K562 (cell line): ENCODE measurements at regions not wholly inside any gene's neighbourhood (a gene's known extent, or its start where the extent isn't known, plus 50 kb on each side); places are given as distances from the start of the nearest gene placed in this dataset.

ENCODE experiments used
- ATAC-seq: fragments of 200-7000 bp; cut with Tn5 transposase; 3 replicates; pipeline ENCODE4 v1.9.1; 2020; ENCODE audit warnings: moderate library complexity
- BruUV-seq: library from RNA; stranded (reverse); fragments of 400-500 nt; replicated peaks from 2 replicates; lab custom pipeline; 2021; lab: Mats Ljungman, UMichigan
- CTCF ChIA-PET: fragments of 300-600 bp; formaldehyde crosslinking; extraction: SDS; loops from one replicate; lab custom pipeline; 2021; ENCODE audit warnings: low intra/inter-chr PET ratio; lab: Yijun Ruan, JAX
- POLR2A ChIA-PET: fragments of 300-600, 350-650 bp; sonication (Branson Sonifier 250); formaldehyde crosslinking; extraction: SDS; loops from one replicate; lab custom pipeline; 2021; ENCODE audit warnings: antibody characterized with exemption, inconsistent platforms; lab: Yijun Ruan, JAX
- DNase-seq, 4 experiments: peaks; one replicate each; pipeline versions ENCODE4 v3.0.0 to v3.0.0-alpha.2; 2011 to 2018; ENCODE audit warnings: low spot score in 3 of 4, mixed read lengths in 3 of 4; ENCODE audit errors: extremely low read depth in 1 of 4
- FAIRE-seq: peaks from 2 replicates; lab custom pipeline; 2011; peaks lifted over from hg19 to GRCh38; lab: Jason Lieb, UNC
- H2AFZ ChIP-seq: 2 replicates; pipeline ENCODE4 v1.6.0; 2011; ENCODE audit warnings: low read depth, low read length, control low read depth, inconsistent platforms
- H3K27ac ChIP-seq: fragments of 200-600 bp; 3 replicates; pipeline ENCODE4 v1.8.0; 2011; ENCODE audit warnings: low read depth, mild to moderate bottlenecking, control low read depth, inconsistent platforms, low read length, moderate library complexity, mixed read lengths; ENCODE audit errors: extremely low read depth
- H3K27me3 ChIP-seq, 2 experiments: fragments of 300-600 bp in 1 of 2; 2 replicates in 1 of 2; 3 replicates in 1 of 2; pipeline versions ENCODE4 v1.6.0 to v1.8.0; 2011; ENCODE audit warnings: inconsistent platforms in 2 of 2, low read length in 2 of 2, mild to moderate bottlenecking in 1 of 2, mixed read lengths in 1 of 2, moderate library complexity in 1 of 2; ENCODE audit not compliant: control insufficient read depth in 2 of 2, insufficient read depth in 2 of 2
- H3K36me3 ChIP-seq: fragments of 300-600 bp; 3 replicates; pipeline ENCODE4 v1.8.0; 2011; ENCODE audit warnings: mild to moderate bottlenecking, low read length, inconsistent platforms; ENCODE audit not compliant: control insufficient read depth, insufficient read depth
- H3K4me1 ChIP-seq, 2 experiments: fragments of 200-600 bp in 1 of 2; replicated peaks in 1 of 2; 2 replicates in 1 of 2; 3 replicates in 1 of 2; pipeline versions ENCODE4 v1.5.1 to v1.8.0; 2011; ENCODE audit warnings: inconsistent platforms in 2 of 2, low read length in 2 of 2, mild to moderate bottlenecking in 1 of 2, mixed read lengths in 1 of 2, moderate library complexity in 1 of 2; ENCODE audit not compliant: control insufficient read depth in 2 of 2, insufficient read depth in 2 of 2
- H3K4me2 ChIP-seq: 2 replicates; pipeline ENCODE4 v1.6.1; 2011; ENCODE audit warnings: low read length, control low read depth, inconsistent platforms, mixed read lengths; ENCODE audit not compliant: insufficient read depth
- H3K4me3 ChIP-seq: fragments of 200-600 bp; sonication (generic), shearing (Covaris generic); 2 replicates; pipeline ENCODE4 v1.5.1; 2016; ENCODE audit warnings: control low read depth, inconsistent platforms
- H3K79me2 ChIP-seq: fragments of 200-600 bp; 3 replicates; pipeline ENCODE4 v1.8.0; 2011; ENCODE audit warnings: low read length, inconsistent platforms; ENCODE audit not compliant: control insufficient read depth, insufficient read depth
- H3K9ac ChIP-seq, 2 experiments: 2 replicates each; pipeline versions ENCODE4 v1.6.0 to v1.6.1; 2011; ENCODE audit warnings: low read depth in 2 of 2, low read length in 2 of 2, control low read depth in 1 of 2, inconsistent platforms in 1 of 2, mild to moderate bottlenecking in 1 of 2, mixed read lengths in 1 of 2; ENCODE audit not compliant: insufficient read depth in 1 of 2
- H3K9me1 ChIP-seq: one replicate; pipeline ENCODE4 v1.6.0; 2011; ENCODE audit warnings: inconsistent platforms, mild to moderate bottlenecking, low read length, moderate library complexity; ENCODE audit not compliant: control insufficient read depth, insufficient read depth
- H3K9me3 ChIP-seq: replicated peaks from 2 replicates; pipeline ENCODE4 v1.5.1; 2011; ENCODE audit warnings: low read depth, low read length, inconsistent platforms; ENCODE audit not compliant: control insufficient read depth, insufficient read depth
- H4K20me1 ChIP-seq: replicated peaks from 2 replicates; pipeline ENCODE4 v1.6.1; 2011; ENCODE audit warnings: low read length, inconsistent platforms, mixed read lengths; ENCODE audit not compliant: control insufficient read depth, insufficient read depth
- LARP7 ChIP-seq: fragments of 450-650 bp; IDR thresholded peaks from 2 replicates; pipeline ENCODE4 v1.6.1; 2016
- SMAD3 ChIP-seq: fragments of 450-650 bp; formaldehyde crosslinking; conservative IDR thresholded peaks from 2 replicates; pipeline ENCODE4 v1.4.0; 2020; ENCODE audit warnings: mild to moderate bottlenecking
- SRF ChIP-seq, 2 experiments: fragments of 250-450, 450-650 bp in 1 of 2; sonication (Bioruptor Pico) in 1 of 2; sonication (generic) in 1 of 2; formaldehyde crosslinking; IDR thresholded peaks; 2 replicates each; pipeline versions ENCODE4 v1.5.0 to v1.5.1; 2020 to 2022; ENCODE audit warnings: mild to moderate bottlenecking in 1 of 2, missing genetic modification reagents in 1 of 2
- TCFL5 ChIP-seq: fragments of 250-450 bp; sonication (Bioruptor Pico); conservative IDR thresholded peaks from 2 replicates; pipeline ENCODE4 v1.6.1; 2021; ENCODE audit warnings: mild to moderate bottlenecking, moderate library complexity, matching md5 sums
- ZKSCAN1 ChIP-seq: fragments of 150-350 bp; IDR thresholded peaks from 2 replicates; pipeline ENCODE4 v1.6.1; 2016; ENCODE audit warnings: low read depth, low read length
- ZNF384 ChIP-seq: IDR thresholded peaks from 2 replicates; pipeline ENCODE4 v1.6.1; 2012; ENCODE audit warnings: low read depth, low read length, improper control_type of control experiment
- ZNF407 ChIP-seq: fragments of 450-650 bp; IDR thresholded peaks from 2 replicates; pipeline ENCODE4 v1.6.1; 2016; ENCODE audit warnings: low read depth
- WGBS: fragments of 100-300 bp; shearing (Covaris generic); methylation state at CpG from one replicate; pipeline ENCODE4 v1.1.6; 2016; ENCODE audit warnings: low coverage, mixed read lengths; ENCODE audit not compliant: insufficient coverage; ENCODE audit errors: missing lambda C conversion rate; 5-methylcytosine and 5-hydroxymethylcytosine counted together
- in situ Hi-C: fragments of 300-500 bp; cut with MboI; formaldehyde crosslinking; loops from 4 replicates; pipeline ENCODE4 v1.15.0; 2018; ENCODE audit warnings: inconsistent platforms, mixed read lengths
- intact Hi-C: fragments of 100-400 bp; cut with micrococcal nuclease; formaldehyde crosslinking; loops from 2 replicates; pipeline ENCODE4 v1.14.2; 2022

GRCh38 chr6:14625173-14625895 lies 507.8 kb downstream of the CD83 start:
- no peaks in the 10 kb centered on the region for H3K9me3 ChIP-seq
- peak; percentile 76; the same call in 1 of the 2 replicates for TF ChIP-seq ZKSCAN1
- no peak for TF ChIP-seq ZNF384
- TF ChIP-seq, all 486 proteins: peak for 1
- Histone ChIP-seq H3K9ac (no peak overlapping the region), H4K20me1 (no peaks in the 10 kb centered on the region), H3K4me2 (no peak overlapping the region), H3K36me3 (no peaks in the 10 kb centered on the region), H3K4me3 (no peak overlapping the region), H2AFZ (no peak overlapping the region), H3K9me1 (no peaks in the 10 kb centered on the region), H3K79me2 (no peaks in the 10 kb centered on the region), H3K27me3 (no peaks in the 10 kb centered on the region; a peak in 2 of 5 replicates), H3K4me1 (peaks cover 11 to 20% of the 10 kb centered on the region in 2 experiments; a peak in 4 of 5 replicates), H3K27ac (no peak overlapping the region)
- POLR2A ChIA-PET, result no interaction called here
- no peak for DNase-seq
- no TSS peak for BruUV-seq
- WGBS, result 38% methylated on average over 8 of the region's 8 CpGs
- CTCF ChIA-PET, result no interaction called here
- no peak for ATAC-seq
- FAIRE-seq, result no peak
- in situ Hi-C loops (no loop called here), intact Hi-C loops (no loop called here)

GRCh38 chr6:14626556-14626955 lies 509.0 kb downstream of the CD83 start:
- H3K9ac ChIP-seq, result no peak overlapping the region
- no TSS peak for BruUV-seq
- POLR2A ChIA-PET, result no interaction called here
- no peaks in the 10 kb centered on the region for H3K9me1 ChIP-seq
- in situ Hi-C loops (no loop called here), intact Hi-C loops (no loop called here)
- no peak overlapping the region for H3K27ac ChIP-seq
- H3K4me3 ChIP-seq, result no peak overlapping the region
- no peaks in the 10 kb centered on the region for H3K9me3 ChIP-seq
- DNase-seq, result no peak
- no peak for FAIRE-seq
- H3K36me3 ChIP-seq, result no peaks in the 10 kb centered on the region
- no peak overlapping the region for H2AFZ ChIP-seq
- H3K4me2 ChIP-seq, result no peak overlapping the region
- no peaks in the 10 kb centered on the region for H3K79me2 ChIP-seq
- CTCF ChIA-PET, result no interaction called here
- TF ChIP-seq LARP7 (no peak), ZNF407 (no peak), SRF (CRISPR knock-in tag; IDR thresholded peaks at IDR 0.05) (peak in 1 of 2 experiments; percentile 89; a peak in 2 of 4 replicates), TCFL5 (CRISPR knock-in tag) (no peak), SMAD3 (CRISPR knock-in tag) (no peak)
- TF ChIP-seq, all 486 proteins: peak for 1
- ATAC-seq, result no peak
- H3K4me1 ChIP-seq, result peaks cover 7 to 10% of the 10 kb centered on the region in 2 experiments; a peak in 4 of 5 replicates
- 13% methylated on average over 6 of the region's 6 CpGs for WGBS
- H3K27me3 ChIP-seq, result peaks cover 0 to 4% of the 10 kb centered on the region in 2 experiments; a peak in 2 of 5 replicates
- no peaks in the 10 kb centered on the region for H4K20me1 ChIP-seq
